ENCODE measurements at regions not wholly inside any gene's neighbourhood (a gene's known extent, or its start where the extent isn't known, plus 50 kb on each side); places are given as distances from the start of the nearest gene placed in this dataset.
A peak's percentile ranks its signal among the peaks of the same experiment; 100 is the strongest.
"Not testable (repeated sequence)": the region's sequence is repeated elsewhere in the genome, so short reads cannot be mapped to it uniquely, and the experiment has no call there.

DNA sequence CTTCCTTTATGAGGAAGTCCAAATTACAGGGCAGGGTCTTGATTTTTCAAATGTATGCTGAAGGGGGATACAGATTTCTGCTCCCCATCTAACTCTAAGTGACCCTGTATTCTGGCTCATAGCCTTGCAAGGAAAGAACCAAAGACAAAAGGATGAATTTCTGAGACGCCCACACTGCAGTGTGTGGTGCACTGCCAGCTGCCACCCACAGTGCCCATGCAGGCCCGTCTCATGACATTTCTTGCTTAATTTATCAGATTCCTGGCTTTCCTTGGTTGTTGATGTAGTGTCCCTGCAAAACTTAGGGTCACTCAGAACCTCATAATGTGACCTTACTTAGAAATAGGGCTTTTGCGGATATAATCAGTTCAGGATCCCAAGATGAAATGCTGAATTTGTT lies 68.0 kb downstream of the CBLN4 start:
- no peak for DNase-seq

DNA sequence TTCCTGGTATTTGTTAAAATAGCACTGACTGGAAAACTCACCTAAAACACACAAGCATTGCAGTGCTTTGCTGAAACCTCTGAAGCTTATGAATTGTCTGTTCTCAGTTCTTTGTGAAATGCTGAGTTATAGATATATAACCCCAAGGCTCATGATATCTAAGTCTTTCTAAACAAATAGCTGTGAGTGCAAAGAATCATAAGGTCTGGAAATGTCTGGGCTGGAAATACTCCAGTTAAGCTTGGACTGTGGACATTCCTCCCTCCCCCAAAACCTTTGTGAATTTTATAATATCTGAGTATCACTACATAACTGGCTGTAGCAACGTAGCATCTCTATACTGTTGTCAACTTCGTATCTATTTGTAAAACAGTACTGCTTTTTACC lies 69.1 kb downstream of the CBLN4 start:
- DNase-seq: no peak

DNA sequence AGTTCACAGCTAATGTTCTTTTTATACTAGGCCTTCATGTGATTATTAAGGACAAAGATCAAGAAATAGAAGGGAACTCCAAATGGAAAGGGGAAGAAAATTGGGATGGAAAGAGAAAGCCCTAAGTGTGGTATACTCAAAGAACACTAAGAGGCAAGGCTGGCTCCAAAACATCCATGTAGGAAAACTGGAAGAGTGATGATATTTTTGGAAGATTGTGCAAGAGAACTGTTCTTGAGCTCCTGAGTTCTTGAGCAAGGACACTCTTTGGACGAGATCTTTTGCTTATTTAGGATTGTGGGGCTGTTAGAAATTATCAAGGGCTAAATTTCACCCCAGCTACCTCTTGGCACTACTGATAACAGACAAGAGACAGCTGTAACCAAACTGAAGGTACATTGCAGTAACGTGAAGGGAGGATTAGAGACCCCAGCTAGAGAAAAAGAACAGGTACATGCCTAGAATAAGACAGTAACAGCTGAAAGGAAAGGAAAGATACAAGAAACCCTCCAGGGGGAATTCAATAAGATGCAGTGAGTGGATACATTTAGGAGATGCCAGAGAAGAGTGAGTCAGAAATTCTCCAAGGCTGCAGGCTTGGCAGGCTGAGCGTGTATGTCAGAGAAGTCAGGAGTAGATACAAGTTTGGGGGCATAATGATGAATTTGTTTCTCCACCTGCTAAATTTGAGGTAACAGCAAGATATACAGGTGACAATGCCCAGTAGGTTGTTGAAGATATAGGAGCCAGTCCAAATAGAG lies 69.7 kb downstream of the CBLN4 start:
- peak; percentile 16 for DNase-seq

DNA sequence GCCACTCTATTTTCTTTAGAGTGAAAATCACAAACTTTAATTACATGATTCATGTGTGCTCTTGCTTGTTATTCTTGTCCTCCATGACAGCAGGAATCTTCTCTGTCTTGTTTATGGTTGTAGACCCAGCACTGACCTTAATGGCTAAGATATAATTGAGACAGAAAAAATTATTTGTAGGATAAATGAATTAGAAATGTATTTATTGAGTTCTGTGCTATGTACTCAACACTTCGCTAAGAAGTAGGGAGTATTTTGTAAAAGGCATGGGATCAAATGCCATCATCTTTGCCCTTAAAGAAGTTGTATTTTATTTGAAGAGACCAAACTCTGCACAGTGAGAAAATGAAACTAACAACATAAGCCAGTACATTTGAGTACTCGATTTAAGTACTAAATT lies 71.2 kb downstream of the CBLN4 start:
- DNase-seq: no peak

DNA sequence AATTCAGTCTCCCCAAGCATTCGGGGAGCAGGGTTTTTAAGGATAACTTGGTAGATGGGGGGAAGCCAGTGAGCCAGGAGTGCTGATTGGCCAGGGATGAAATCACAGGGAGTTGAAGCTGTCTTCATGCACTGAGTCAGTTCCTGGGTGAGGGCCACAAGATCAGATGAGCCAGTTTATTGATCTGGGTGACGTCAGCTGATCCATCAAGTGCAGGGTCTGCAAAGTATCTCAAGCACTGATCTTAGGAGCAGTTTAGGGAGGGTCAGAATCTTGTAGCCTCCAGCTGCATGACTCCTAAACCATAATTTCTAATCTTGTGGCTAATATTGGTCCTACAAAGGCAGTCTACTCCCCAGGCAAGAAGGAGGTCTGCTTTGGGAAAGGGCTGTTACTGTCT lies 74.4 kb downstream of the CBLN4 start:
- DNase-seq: not testable (repeated sequence)

DNA sequence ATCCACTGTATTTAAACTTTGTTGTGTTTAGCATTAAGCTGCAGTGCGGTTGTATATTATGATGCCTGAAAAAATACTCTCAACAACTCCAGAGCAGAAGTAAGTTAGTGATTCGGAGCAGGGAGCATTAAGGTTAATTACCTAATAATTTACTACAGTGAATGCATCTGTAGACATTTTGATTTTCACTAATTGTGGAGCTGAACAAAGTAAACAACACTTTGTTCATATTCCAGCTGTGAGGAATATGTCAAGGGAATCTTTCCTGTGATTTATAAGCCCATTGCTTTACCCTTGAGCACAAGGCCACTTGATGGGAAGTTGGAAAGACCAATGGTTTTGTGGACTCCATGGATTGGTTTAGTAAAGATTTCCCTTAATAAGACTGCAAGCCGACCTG lies 77.1 kb downstream of the CBLN4 start:
- DNase-seq: no peak

DNA sequence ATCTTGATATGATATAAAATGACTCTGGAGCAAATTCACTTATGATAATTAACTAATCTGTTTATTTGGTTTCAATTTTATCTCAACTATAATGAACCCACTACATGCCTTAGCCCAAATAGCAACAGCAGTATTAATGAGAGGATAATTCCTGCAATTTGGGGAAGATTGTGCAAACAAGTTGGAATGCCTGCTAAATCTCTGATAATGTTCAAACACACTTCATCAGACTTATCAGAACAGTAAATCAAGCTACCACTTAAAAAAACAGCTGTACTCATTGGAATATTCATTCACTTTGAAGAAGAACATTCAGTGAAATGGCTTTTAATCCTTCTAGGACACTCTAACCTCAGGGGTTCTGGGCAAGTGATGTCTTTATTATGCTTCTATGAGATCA lies 85.4 kb downstream of the CBLN4 start:
- no peak for DNase-seq

DNA sequence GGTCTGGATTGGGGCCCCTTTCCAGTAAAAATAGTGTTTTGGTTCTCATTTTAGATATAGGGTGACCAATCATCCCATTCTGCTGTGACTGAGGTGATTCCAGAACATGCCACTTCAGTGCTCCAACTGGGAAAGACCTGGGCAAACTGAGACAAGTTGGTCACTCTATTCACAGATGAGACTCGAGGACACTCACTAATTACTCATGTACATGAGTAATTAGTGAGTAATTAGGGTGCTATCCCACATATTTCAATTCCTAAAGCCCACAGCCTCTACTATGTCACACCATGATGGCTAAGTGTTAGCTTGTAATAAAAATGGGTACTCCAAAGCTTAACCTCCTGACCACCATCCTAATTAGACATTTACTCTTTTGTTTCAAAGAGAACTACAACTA lies 86.0 kb downstream of the CBLN4 start:
- no peak for DNase-seq

DNA sequence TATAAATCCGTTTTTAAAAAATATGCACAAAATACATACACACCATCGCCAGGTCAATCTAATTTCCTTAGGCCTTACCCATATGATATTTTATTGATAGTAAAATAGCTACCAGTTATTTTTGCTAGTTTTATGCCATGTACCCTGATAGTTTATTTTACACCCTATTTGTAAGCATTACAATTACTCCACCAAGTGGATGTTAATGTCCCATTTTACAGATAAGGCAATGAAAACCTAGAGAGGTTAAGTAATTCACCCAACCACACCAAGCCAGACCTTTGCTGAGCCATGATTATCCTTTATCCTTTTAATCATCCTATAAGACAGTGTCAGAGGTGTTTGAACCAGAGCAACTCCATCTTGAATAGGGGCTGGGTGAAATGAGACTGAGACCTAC lies 86.8 kb downstream of the CBLN4 start:
- no peak for DNase-seq

DNA sequence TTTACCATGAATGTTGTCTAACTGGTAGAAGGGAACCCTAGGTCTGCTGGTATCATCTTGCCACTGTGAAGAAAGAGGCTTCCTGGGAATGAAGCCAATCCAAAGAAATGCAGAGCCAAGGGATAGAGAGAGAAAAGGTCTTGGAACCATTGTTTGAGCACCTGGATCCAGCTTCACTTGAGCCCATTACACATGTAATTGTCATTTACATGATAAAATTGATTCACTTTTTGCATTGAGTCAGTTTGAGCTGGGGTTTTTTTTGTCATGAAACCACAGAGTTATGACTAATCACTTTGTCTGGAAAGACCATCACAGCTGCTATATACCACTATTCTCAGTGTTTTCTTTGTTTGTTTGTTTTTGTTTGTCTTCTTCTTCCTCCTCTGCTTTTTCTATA lies 112.3 kb downstream of the CBLN4 start:
- DNase-seq: no peak

DNA sequence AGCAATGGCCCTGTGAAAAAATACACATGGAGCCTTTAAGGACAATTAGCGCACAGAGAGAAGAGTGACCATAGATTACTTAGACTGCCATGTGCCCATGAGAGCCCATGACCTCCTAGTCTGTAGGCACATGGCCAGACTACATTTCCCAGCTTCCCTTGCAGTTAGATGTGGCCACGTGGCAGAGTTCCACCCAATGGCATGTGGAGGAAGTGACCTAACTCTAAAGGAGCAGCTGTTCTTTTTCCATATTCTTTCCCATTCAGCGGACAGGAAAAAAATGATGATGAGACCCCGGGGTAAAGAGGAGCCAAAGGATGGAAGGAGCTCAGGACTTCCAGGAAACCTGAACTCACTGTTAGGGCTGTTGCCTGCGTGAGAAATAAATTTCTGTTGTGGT lies 116.6 kb downstream of the CBLN4 start:
- DNase-seq: peak; percentile 17

DNA sequence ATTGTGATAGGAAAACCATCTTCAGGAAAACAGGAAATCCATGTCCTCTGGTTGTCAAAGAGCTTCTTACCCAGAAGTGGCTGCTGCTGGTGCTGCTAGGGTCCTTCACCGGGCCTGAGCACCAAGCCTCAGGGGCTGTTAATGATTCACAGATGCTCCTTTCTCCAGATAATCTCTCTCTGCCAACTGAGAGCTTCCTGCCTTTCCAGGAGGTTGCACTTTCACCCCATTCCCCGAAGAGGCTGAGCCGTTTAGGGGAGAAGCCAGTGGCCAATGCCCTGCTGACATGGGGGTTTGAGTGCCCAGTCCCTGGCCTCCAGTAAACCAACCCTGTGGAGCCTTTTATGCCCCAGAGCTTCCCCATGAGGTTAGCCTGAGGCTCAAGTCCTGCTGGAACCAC lies 122.4 kb downstream of the CBLN4 start:
- no peak for DNase-seq

DNA sequence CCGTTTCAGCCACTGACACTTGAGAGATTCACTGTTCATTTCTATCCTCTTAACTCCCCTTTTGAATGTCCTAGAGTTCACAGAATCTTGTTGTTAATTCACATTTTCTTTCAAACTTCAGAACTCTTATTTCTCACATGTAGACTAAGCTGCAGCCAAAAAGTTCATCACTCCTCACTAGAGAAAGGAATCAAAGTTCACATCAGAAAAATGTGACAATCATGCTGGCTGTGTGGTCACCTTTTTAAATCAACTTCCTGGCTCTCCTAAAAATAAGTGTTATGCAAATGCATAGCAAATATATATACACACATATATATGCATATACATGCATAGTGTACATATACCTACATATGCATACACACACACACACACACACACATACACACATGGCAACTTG lies 123.0 kb downstream of the CBLN4 start:
- no peak for DNase-seq

DNA sequence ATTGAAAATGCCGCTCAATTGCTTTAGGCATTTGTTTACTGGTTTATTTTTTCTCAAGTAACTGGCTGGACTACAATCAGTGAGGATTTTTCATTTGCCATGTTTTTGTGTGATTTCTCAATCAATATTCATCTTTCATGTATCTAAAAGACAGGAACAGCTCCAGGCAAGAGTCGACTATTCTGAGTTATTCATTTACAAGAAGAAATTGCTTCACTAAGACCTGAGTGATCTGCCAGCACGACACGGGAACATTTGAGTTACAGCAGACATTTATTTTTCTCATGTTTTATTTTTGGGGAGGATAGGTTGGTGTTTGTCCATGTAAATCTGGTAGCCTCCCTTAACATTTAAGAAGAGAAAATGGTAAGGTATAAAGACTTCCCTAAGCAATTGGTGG lies 124.1 kb downstream of the CBLN4 start:
- no peak for DNase-seq

DNA sequence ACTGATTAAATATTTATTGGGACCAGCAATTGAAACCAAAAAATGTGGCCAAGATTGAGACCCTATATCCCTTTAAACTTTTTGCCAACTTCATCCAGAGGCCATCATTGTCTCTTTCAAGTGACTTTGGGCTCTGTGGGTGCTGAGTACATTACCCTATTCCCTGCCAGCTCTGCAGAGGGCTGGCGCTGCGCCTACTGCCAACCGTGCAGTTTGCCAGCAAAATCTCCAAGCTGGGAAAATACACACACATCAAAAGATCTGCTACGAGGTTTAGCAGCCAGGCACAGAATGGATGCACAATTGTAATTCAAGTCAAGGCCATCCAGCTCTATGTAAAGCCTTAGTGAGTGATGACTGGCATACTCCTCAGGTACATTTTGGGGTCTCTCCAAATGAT lies 125.0 kb downstream of the CBLN4 start:
- DNase-seq: peak; percentile 3

DNA sequence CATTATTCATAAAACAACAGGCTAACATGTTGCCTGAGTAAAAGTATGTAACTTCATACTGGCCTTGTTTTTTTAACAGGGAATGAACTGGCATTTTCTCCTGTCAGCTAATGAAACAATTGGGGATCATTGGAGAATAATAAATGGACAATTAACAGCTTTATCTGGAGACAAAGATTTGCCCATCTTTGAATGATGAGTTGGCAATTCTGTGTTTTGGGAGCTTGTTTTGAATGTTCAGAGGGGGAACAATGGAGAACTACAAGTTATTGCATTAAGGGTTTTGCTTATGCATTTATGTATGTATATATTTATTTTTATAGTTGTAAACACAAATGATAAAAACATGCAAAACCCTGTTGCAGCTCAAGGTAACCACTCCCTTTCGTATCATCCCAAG lies 150.3 kb downstream of the CBLN4 start:
- no peak for DNase-seq

DNA sequence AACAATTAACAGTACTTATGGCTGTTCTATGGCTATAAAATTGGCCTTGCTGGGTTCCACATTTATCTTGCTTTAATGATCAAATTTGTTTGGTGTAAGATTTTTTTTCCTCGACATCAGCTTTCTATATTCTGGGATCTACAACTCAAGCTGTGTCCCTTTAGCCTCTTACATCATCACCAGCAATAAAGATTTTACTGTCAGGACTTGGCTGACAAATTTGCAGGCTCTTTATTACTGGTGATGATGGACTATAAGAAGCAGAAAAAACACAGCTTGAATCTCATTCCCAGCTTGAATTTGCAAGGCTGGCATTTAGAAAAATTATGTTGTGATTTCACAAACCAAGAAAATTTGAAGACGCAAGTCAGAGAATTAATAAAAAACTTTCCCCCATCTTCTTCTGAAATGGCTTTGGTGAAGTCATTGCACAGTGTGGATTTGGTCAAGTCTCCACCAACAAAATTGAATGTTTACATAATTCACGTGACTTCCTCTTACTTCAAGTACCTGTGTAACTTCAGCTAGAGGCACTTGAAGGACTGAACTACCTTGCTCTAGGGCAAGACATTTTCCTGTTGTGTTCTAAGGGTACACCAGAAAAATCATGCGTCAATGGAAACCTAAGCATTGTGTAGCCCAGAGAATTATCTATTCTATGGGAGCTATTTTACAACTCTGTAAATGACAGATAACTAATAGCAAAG lies 175.0 kb downstream of the CBLN4 start:
- DNase-seq: no peak

DNA sequence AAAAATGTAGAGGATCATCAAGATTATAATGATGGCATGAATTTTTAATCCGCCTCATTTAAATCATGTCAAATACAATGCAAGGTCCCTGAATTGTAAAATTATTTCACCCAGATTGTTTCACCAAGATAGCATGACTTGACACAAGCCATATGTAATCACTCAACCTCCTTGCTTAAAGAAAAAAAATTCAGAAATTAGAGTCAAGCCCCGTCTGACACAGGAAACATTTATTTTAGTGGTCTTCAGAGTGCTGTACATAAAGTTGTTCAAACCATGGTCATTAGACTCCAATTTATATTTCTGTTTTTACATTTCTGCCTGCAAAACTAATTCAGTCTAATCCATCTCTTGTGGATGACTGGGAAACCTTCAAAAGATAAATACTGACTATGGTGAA lies 200.2 kb downstream of the CBLN4 start:
- DNase-seq: no peak

DNA sequence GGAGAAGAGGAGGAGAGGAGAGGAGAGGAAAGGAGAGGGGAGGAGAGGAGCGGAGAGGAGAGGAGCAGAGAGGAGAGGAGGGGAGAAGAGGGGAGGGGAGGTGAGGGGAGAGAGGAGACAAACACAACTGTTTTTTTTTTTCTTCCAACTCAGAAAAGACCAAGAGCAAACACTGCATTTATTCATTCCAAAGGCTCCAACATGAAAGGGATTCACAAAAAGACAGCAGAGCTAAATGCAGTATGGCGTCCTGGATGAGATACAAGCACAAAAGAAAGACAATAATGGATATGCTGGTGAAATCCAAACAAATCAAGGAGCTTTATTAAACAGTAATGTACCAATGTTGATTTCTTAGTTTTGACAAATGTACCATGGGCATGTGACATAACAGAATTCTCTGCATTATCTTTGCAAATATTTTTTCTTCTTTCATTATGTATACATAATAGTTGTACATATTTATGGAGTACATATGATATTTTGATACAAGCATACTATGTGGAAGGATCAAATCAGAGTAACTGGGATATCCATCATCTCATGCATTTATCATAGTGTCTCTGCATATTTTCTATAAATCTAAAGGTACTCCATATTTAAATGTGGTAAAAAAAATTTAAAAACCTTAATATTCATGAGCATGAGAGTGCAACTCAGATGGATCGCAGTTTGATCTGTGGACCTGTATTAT lies 204.6 kb downstream of the CBLN4 start:
- DNase-seq: no peak

DNA sequence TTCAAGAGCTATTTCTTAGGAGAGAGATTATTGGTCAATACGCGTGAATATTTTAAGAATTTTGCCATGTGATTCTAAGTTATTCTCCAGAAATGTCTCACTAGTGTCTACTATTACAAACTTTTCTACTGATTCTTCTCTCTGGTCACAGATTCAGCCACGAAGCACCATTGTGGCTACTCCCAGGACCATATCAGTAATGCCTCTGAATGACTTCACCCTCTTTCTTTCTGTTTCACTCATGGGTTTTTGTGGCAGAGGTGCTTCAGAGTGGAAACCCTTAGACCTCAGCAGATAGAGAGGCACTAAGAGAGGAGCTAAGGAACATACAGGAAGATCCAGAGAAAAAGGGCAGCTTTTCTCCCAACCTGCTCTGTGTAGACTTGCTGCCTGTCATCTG lies 211.3 kb downstream of the CBLN4 start:
- DNase-seq: no peak

DNA sequence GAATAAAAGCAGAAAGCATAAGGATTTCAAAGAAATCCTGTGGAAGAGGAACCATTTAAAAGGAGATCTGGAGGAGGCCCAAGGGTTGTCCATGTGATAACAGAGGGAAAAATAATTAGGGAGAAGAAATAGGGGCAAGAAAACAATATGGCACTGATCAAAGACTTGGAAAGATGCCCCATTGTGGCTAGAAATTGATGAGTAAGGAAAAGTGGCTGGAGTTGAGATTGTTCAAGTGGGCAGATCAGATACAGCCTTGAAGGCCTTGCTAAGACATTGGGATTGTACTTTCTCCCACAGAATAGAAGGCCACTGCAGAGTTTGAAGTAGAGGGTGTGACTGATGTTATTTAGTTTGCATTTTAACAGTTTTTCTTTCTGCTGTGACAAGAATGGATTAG lies 213.3 kb downstream of the CBLN4 start:
- no peak for DNase-seq

DNA sequence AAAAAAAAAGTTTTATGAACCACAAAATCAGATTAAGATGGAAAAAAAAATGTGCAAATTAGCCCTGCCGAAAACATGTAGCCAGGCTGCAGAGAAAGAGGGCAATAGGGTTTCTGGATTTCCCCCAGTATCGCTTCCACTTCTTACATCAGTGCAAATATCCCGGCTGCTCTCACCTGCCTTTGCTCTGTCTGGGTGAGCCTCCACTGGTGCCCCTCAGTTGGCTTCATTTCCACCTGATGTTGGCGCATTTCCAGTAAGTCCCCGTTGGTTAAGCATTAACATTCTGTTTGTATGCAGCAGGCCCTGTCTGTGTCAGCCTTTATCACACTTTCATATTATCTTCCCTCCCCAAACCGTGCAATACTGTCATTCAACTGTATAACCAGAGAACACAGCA lies 215.1 kb downstream of the CBLN4 start:
- DNase-seq: no peak

DNA sequence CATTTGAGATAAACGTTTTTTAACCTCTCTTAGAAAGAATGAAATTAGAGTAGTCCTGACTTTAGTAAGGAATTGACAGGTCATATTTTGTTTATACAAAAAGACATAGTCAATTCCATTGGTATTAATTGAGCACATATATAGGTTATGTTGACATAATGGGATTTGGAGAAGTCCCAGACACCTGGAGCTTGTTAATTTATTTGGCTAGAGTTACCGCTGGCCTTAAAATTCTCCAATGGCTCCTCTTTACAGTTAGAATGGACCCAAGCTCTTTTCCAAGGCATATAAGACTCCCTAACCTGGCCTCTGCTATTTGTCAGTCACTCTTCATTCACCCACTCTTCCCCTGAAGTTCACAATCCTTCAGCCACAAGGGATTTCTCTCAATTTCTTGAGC lies 221.3 kb downstream of the CBLN4 start:
- DNase-seq: no peak

DNA sequence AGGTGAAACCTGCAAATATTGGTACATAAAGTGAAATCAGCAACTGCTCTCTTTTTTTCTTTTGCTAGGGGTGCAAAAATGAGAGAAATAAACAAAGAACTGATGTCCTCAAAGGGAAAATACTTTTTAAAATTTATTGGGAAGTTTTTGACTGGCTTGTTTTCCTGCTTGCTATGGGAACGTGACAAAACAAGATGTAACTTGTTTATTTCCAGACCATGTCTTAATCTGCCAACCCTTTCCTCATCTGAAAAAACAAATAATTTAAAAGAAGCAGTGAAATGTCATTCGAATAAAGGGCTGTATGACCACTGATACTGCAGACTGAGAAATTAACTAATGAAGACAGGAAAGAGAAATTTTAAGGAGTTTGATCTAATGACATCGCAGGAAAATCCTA lies 221.9 kb downstream of the CBLN4 start:
- DNase-seq: no peak

Data from hindlimb muscle (tissue), 1 donor.